ENCODE measurements at regions not wholly inside any gene's neighbourhood (a gene's known extent, or its start where the extent isn't known, plus 50 kb on each side); places are given as distances from the start of the nearest gene placed in this dataset.

DNA sequence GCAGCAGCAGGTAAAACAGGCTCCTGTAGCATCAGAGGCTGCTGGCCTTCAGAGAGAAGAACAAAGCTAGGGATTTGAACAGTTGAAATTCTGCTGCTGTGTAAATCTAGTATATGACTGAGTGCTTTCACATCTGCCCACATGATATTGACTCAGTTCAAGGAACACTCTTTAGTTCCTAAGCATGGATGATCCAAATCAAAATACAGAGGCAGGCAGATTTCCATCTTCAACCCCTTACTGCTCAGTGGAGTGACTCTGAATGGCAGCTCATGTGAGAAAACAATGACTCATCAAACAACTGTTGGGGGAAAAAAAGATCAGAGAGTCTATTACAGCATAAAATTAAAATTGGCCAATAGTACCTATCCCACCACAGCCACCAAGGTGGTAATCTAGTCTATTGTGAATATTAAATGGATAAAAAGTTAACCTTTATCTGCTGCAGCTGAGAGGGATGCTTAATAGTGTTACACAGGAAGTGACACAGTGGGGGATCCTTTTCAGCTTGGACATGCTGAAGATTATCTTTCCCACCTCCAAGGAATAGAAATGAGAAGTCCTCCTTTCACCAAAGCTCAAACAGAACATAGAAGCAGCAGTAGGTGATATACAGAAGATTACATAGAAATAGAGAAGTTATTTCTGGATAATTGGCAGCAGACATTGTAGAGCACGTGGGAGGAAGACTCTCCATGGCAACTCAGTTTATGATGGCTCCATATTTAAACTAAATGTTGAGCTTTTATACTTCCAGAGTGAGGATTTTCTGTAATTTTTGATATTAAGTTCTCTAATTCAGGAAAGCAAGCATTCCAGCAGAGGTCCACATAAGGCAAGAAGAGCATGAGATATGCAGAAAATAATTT is 239.7 kb upstream of the ERCC4 start:
- no peak for TF ChIP-seq CREB1 (IDR thresholded peaks at IDR 0.05)
- TF ChIP-seq CREB1 (CRISPR knock-in tag; IDR thresholded peaks at IDR 0.05): no peak
- TF ChIP-seq CHD4 (IDR thresholded peaks at IDR 0.05; ENCODE audit: insufficient read depth, insufficient replicate concordance, low read depth, low read length, poor library complexity, severe bottlenecking): no peak
- TF ChIP-seq MTF1 (CRISPR knock-in tag; IDR thresholded peaks at IDR 0.05; ENCODE audit: borderline replicate concordance): no peak
- no peak for TF ChIP-seq CHD1 (IDR thresholded peaks at IDR 0.05; ENCODE audit: low read length)
- no peak for TF ChIP-seq ZNF445 (CRISPR knock-in tag; IDR thresholded peaks at IDR 0.05; ENCODE audit: low read depth)
- TF ChIP-seq NR2C2 (CRISPR knock-in tag; IDR thresholded peaks at IDR 0.05): no peak
- no peak for TF ChIP-seq NR2C2 (tag; IDR thresholded peaks at IDR 0.05)
